ENCODE measurements at regions not wholly inside any gene's neighbourhood (a gene's known extent, or its start where the extent isn't known, plus 50 kb on each side); places are given as distances from the start of the nearest gene placed in this dataset.

GRCh38 chr16:73510852-73511251 is 462.9 kb upstream of the ZFHX3 start:
- no peak for DNase-seq

GRCh38 chr16:73506568-73507056 is 458.7 kb upstream of the ZFHX3 start:
- DNase-seq, result no peak

- DNase-seq, result no peak
Observed at GRCh38 chr16:73505577-73505976, 457.6 kb upstream of the ZFHX3 start.

- DNase-seq, result no peak
Observed at GRCh38 chr16:73504591-73505575, 457.0 kb upstream of the ZFHX3 start.

GRCh38 chr16:73503093-73503492 is 455.2 kb upstream of the ZFHX3 start:
- no peak for DNase-seq

- no peak for DNase-seq
Observed at GRCh38 chr16:73499276-73499675, 451.3 kb upstream of the ZFHX3 start.

GRCh38 chr16:73485880-73486279 is 438.0 kb upstream of the ZFHX3 start:
- DNase-seq, result no peak

- DNase-seq, result no peak
Observed at GRCh38 chr16:73483934-73484711, 436.2 kb upstream of the ZFHX3 start.

GRCh38 chr16:73483076-73483791 is 435.3 kb upstream of the ZFHX3 start:
- DNase-seq, result no peak

GRCh38 chr16:73482310-73482709 is 434.4 kb upstream of the ZFHX3 start:
- no peak for DNase-seq

- no peak for DNase-seq
Observed at GRCh38 chr16:73480381-73480780, 432.5 kb upstream of the ZFHX3 start.

- no peak for DNase-seq
Observed at GRCh38 chr16:73473713-73474112, 425.8 kb upstream of the ZFHX3 start.

GRCh38 chr16:73464834-73465233 is 416.9 kb upstream of the ZFHX3 start:
- DNase-seq, result no peak

- no peak for DNase-seq
Observed at GRCh38 chr16:73459586-73459985, 411.7 kb upstream of the ZFHX3 start.

- DNase-seq, result no peak
Observed at GRCh38 chr16:73457851-73458250, 409.9 kb upstream of the ZFHX3 start.

GRCh38 chr16:73448970-73449369 is 401.0 kb upstream of the ZFHX3 start:
- DNase-seq, result no peak

GRCh38 chr16:73447846-73448245 is 399.9 kb upstream of the ZFHX3 start:
- no peak for DNase-seq

- no peak for DNase-seq
Observed at GRCh38 chr16:73434621-73435020, 386.7 kb upstream of the ZFHX3 start.

- no peak for DNase-seq
Observed at GRCh38 chr16:73433731-73434307, 385.9 kb upstream of the ZFHX3 start.

- DNase-seq, result no peak
Observed at GRCh38 chr16:73432850-73433730, 385.2 kb upstream of the ZFHX3 start.

- no peak for DNase-seq
Observed at GRCh38 chr16:73430138-73430537, 382.2 kb upstream of the ZFHX3 start.

GRCh38 chr16:73428121-73428520 is 380.2 kb upstream of the ZFHX3 start:
- DNase-seq, result no peak

Data from CD4-positive, alpha-beta T cell treated with Interleukin-21 for 1 hour (primary cell).